ENCODE measurements at regions not wholly inside any gene's neighbourhood (a gene's known extent, or its start where the extent isn't known, plus 50 kb on each side); places are given as distances from the start of the nearest gene placed in this dataset.
"Not testable (repeated sequence)": the region's sequence is repeated elsewhere in the genome, so short reads cannot be mapped to it uniquely, and the experiment has no call there.

DNA sequence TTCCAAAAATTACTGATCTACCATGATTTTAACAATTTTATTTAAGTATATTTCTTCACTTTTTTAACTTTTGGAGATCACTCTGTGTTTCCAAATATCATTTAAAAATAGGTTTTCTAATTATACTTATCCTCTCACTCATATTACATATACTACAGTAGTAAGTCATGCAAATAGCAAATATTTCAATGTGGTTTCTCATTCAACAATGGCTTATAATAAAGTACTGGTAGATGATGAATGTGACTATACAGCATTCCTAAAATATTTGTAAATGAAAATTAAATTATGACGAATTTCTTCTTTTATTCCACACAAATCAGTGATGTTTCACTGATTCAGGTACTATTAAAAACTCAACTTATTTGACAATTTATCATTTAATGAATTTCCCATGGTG lies 176.3 kb upstream of the MEF2C start:
- no peak for DNase-seq (ENCODE audit: low read depth)
- H3K4me3 ChIP-seq (replicated peaks; ENCODE audit: low read depth, low read length) = no peak overlapping the region
- TF ChIP-seq, protein P1, sequence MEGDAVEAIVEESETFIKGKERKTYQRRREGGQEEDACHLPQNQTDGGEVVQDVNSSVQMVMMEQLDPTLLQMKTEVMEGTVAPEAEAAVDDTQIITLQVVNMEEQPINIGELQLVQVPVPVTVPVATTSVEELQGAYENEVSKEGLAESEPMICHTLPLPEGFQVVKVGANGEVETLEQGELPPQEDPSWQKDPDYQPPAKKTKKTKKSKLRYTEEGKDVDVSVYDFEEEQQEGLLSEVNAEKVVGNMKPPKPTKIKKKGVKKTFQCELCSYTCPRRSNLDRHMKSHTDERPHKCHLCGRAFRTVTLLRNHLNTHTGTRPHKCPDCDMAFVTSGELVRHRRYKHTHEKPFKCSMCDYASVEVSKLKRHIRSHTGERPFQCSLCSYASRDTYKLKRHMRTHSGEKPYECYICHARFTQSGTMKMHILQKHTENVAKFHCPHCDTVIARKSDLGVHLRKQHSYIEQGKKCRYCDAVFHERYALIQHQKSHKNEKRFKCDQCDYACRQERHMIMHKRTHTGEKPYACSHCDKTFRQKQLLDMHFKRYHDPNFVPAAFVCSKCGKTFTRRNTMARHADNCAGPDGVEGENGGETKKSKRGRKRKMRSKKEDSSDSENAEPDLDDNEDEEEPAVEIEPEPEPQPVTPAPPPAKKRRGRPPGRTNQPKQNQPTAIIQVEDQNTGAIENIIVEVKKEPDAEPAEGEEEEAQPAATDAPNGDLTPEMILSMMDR (IDR thresholded peaks at IDR 0.05; ENCODE audit: low read length, missing control alignments) = no peak

DNA sequence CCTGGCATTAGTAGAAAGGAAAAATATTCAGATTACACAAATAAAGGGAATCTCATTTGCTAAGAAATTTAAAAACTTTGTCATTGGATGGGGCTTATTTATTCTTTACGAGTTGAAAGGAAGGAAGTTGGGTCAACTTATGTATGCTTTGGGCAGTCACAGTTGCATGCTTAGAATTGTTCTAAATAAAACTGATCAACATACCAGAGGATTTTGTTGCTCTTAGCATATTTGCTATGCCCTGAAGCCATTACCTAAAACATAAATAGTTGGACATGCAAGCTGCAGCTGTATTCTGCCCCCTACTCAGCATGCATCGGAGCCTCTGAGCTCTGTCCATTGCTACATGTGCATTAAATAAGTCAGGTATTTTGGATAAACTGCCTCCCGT lies 172.7 kb upstream of the MEF2C start:
- TF ChIP-seq, protein P1 (IDR thresholded peaks at IDR 0.05; ENCODE audit: low read length, missing control alignments) = no peak
- no peak for DNase-seq (ENCODE audit: low read depth)
- H3K4me3 ChIP-seq (replicated peaks; ENCODE audit: low read depth, low read length) = no peak overlapping the region

DNA sequence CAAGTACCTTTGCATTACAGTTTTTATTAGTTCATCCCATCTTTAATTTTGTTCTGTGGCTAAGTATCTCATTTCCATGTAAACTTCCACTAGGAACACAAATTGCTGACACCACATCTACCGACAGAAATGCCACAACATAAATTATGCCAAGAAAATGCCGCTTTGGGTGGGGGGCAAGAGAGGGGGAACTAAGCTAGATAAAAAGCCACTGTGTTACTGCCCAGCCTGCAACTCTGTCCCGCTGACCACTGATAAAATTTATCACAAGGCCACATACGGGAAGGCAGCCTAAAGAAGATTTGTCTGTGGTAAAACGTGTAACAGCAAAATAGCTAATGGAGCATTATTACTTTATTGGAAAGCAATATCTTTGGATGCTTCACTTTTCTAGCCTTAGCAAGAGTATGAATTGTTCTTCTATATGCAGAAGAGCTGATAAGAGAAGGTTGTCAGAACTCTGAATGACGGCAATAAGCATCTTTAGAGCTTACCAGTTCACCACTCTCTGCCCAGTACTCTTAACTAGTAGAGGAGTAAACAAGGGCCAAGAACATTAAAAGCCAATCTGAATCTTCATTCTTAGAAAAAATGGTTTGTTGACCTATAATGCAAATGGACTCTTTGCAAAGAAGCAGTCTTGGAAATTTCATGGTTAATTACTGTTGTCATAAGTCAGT lies 172.2 kb upstream of the MEF2C start:
- DNase-seq (ENCODE audit: low read depth) = no peak
- no peak overlapping the region for H3K4me3 ChIP-seq (replicated peaks; ENCODE audit: low read depth, low read length)
- TF ChIP-seq, protein P1 (IDR thresholded peaks at IDR 0.05; ENCODE audit: low read length, missing control alignments) = no peak

DNA sequence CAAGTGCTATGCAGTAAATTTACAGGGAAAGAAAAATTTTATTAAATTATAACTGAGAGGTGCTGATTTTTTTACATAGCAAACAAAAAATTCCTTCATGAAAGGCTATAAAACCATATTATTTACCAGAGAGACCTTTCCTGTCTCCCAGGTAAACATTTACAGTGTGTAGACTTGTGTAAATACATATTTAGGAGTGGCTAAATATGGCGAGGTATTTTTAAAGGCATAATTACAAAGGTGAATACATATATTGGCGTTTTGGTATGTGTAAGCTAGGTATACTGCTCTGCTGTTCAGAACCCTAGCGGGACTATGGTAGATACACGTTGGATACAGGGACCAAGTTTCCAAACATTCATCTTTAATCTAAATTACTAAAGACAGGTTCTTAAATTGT lies 170.6 kb upstream of the MEF2C start:
- no peak overlapping the region for H3K4me3 ChIP-seq (replicated peaks; ENCODE audit: low read depth, low read length)
- TF ChIP-seq, protein P1 (IDR thresholded peaks at IDR 0.05; ENCODE audit: low read length, missing control alignments) = no peak
- no peak for DNase-seq (ENCODE audit: low read depth)

DNA sequence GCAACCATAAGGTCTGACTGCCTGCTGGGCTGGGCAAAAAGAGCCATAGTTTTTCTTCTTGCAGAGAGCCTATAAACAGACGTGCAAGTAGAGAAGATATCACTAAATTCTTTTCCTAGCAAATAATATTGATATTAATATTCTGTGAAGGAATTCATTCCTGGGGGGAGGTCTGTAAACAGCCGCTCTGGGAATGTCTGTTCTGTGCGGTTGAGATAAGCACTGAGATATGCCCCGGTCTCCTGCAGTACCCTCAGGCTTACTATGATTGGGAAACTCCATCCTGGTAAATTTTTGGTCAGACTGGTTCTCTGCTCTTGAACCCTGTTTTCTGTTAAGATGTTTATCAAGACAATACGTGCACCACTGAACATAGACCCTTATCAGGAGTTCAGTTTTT lies 167.1 kb upstream of the MEF2C start:
- not testable (repeated sequence) for DNase-seq (ENCODE audit: low read depth)

DNA sequence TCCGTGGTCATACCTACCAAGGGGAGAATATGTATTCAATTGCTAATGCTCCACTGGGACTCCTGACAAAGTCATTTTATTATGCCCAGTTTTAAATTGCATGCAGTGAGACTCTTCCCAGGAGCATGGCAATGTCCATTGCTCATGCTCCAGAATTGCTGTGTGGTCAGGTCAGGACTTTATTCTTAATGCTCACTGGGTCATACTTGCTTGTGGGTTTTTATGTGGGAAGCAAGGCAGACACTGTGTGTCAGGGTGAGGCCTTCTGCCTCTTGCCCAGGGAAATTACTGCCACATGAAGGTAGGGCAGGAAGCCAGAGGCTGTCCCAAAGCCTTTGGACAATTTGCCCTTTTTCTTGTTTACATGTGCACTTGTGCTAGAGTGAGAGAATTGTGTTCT lies 164.6 kb upstream of the MEF2C start:
- no peak overlapping the region for H3K4me3 ChIP-seq (replicated peaks; ENCODE audit: low read depth, low read length)
- DNase-seq (ENCODE audit: low read depth) = no peak
- TF ChIP-seq, protein P1 (IDR thresholded peaks at IDR 0.05; ENCODE audit: low read length, missing control alignments) = no peak

More for the DNA sequence above, 167.1 kb upstream of the MEF2C start:
- not testable (repeated sequence) for H3K4me3 ChIP-seq (replicated peaks; ENCODE audit: low read depth, low read length)

DNA sequence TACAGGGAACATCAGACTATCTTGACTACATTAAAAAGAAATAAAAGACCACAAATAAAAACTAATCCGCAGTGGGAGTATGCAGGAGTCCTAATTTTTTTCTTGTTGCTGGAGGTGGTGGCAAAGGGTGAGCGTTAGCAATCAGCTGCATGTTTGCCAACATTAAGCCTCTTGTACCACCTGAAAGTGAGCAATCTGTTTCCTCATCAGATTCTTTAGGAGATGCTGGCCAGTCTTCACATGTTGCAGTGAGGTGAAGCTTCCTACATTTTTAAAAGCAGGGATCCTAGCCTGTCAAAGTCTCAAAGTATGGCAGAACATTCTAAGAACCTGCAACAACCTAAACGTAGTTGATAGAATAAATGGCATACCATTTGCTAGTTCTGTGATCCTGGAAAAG lies 162.2 kb upstream of the MEF2C start:
- TF ChIP-seq, protein P1 (IDR thresholded peaks at IDR 0.05; ENCODE audit: low read length, missing control alignments) = no peak
- no peak for DNase-seq (ENCODE audit: low read depth)

More for the DNA sequence above, 162.2 kb upstream of the MEF2C start:
- no peak overlapping the region for H3K4me3 ChIP-seq (replicated peaks; ENCODE audit: low read depth, low read length)

All from fibroblast of pulmonary artery (primary cell).